HepG2 (cell line): ENCODE measurements at regions not wholly inside any gene's neighbourhood (a gene's known extent, or its start where the extent isn't known, plus 50 kb on each side); places are given as distances from the start of the nearest gene placed in this dataset.

Source experiments
- ATAC-seq: fragments of 200-7000 bp; cut with Tn5 transposase; 3 replicates; pipeline ENCODE4 v1.9.1; 2020; ENCODE audit warnings: mild to moderate bottlenecking, moderate library complexity
- BruUV-seq: library from RNA; stranded (reverse); fragments of 400-500 nt; replicated peaks from 2 replicates; lab custom pipeline; 2021; lab: Mats Ljungman, UMichigan
- CTCF ChIA-PET: fragments of 300-600 bp; formaldehyde crosslinking; extraction: SDS; loops from one replicate; lab custom pipeline; 2021; ENCODE audit warnings: low total read pairs, inconsistent platforms, low intra/inter-chr PET ratio; lab: Yijun Ruan, JAX
- POLR2A ChIA-PET: fragments of 350-600 bp; sonication (Branson Sonifier 250); formaldehyde crosslinking; loops from one replicate; lab custom pipeline; 2020; ENCODE audit warnings: antibody characterized with exemption, inconsistent platforms; lab: Yijun Ruan, JAX
- DNase-seq: peaks from one replicate; pipeline ENCODE4 v3.0.0-alpha.2; 2015; ENCODE audit warnings: low spot score
- FAIRE-seq: peaks from 3 replicates; lab custom pipeline; 2011; peaks lifted over from hg19 to GRCh38; lab: Jason Lieb, UNC
- H2AFZ ChIP-seq: one replicate; pipeline ENCODE4 v1.6.1; 2011; ENCODE audit warnings: low read length, inconsistent platforms
- H3K27ac ChIP-seq: fragments of 300-600 bp; 3 replicates; pipeline ENCODE4 v1.8.0; 2011; ENCODE audit warnings: mixed run types, mild to moderate bottlenecking, mixed read lengths, low read length, inconsistent platforms; ENCODE audit not compliant: insufficient read depth; ENCODE audit errors: extremely low read length
- H3K27me3 ChIP-seq, 2 experiments: fragments of 200-600 bp in 1 of 2; 2 replicates in 1 of 2; 3 replicates in 1 of 2; pipeline versions ENCODE4 v1.6.0 to v1.8.0; 2011; ENCODE audit warnings: low read length in 2 of 2, mild to moderate bottlenecking in 2 of 2, moderate library complexity in 2 of 2, inconsistent platforms in 1 of 2; ENCODE audit not compliant: insufficient read depth in 2 of 2, control insufficient read depth in 1 of 2
- H3K36me3 ChIP-seq, 2 experiments: fragments of 200-600 bp in 1 of 2; replicated peaks in 1 of 2; 2 replicates in 1 of 2; 3 replicates in 1 of 2; pipeline versions ENCODE4 v1.5.1 to v1.8.0; 2011; ENCODE audit warnings: low read length in 2 of 2, inconsistent platforms in 1 of 2; ENCODE audit not compliant: insufficient read depth in 2 of 2, control insufficient read depth in 1 of 2
- H3K4me1 ChIP-seq: 2 replicates; pipeline ENCODE4 v1.5.1; 2012; ENCODE audit warnings: low read length, inconsistent platforms; ENCODE audit not compliant: insufficient read depth
- H3K4me2 ChIP-seq: 2 replicates; pipeline ENCODE4 v1.6.0; 2011; ENCODE audit warnings: low read depth, low read length, inconsistent platforms
- H3K4me3 ChIP-seq, 3 experiments: fragments of 200-600 bp in 1 of 3; sonication (generic), shearing (Covaris generic) in 1 of 3; replicated peaks in 1 of 3; 2 replicates each; pipeline ENCODE4 v1.5.1; 2011 to 2016; ENCODE audit warnings: low read length in 3 of 3, inconsistent platforms in 2 of 3, low read depth in 2 of 3, mild to moderate bottlenecking in 2 of 3, control low read depth in 1 of 3, mixed read lengths in 1 of 3; ENCODE audit not compliant: insufficient read depth in 1 of 3
- H3K79me2 ChIP-seq: one replicate; pipeline ENCODE4 v1.6.1; 2011; ENCODE audit warnings: low read length, inconsistent platforms; ENCODE audit not compliant: insufficient read depth
- H3K9ac ChIP-seq: 2 replicates; pipeline ENCODE4 v1.6.0; 2011; ENCODE audit warnings: mild to moderate bottlenecking, low read depth, low read length, inconsistent platforms; ENCODE audit not compliant: insufficient read depth
- H3K9me3 ChIP-seq: 2 replicates; pipeline ENCODE4 v1.5.1; 2012; ENCODE audit warnings: mild to moderate bottlenecking, low read length
- H4K20me1 ChIP-seq: 2 replicates; pipeline ENCODE4 v1.6.0; 2011; ENCODE audit warnings: inconsistent platforms, mild to moderate bottlenecking, low read length, moderate library complexity; ENCODE audit not compliant: insufficient read depth
- BRD4 ChIP-seq: sonication (generic); formaldehyde crosslinking; IDR thresholded peaks from 2 replicates; pipeline ENCODE4 v1.4.0; 2020; ENCODE audit warnings: missing genetic modification reagents
- CEBPB ChIP-seq: IDR thresholded peaks from 2 replicates; pipeline ENCODE4 v1.6.1; 2011; ENCODE audit warnings: low read depth, low read length, improper control_type of control experiment, borderline replicate concordance
- DNMT1 ChIP-seq: sonication (generic); formaldehyde crosslinking; IDR thresholded peaks from 2 replicates; pipeline ENCODE4 v1.5.1; 2020; ENCODE audit warnings: mild to moderate bottlenecking, missing genetic modification reagents
- KAT2B ChIP-seq: fragments of 150-350 bp; IDR thresholded peaks from 2 replicates; pipeline ENCODE4 v1.6.1; 2014; ENCODE audit warnings: low read depth, low read length, borderline replicate concordance
- MTA3 ChIP-seq: sonication (generic); formaldehyde crosslinking; IDR thresholded peaks from 2 replicates; pipeline ENCODE4 v1.4.0; 2020; ENCODE audit warnings: missing genetic modification reagents
- SRSF1 ChIP-seq: fragments of 200-400 bp; formaldehyde crosslinking; optimal IDR thresholded peaks from 2 replicates; pipeline ENCODE3; 2017; ENCODE audit warnings: mild to moderate bottlenecking, low read depth, low read length, moderate library complexity
- ZBTB42 ChIP-seq: sonication (generic); formaldehyde crosslinking; IDR thresholded peaks from 2 replicates; pipeline ENCODE4 v1.5.0; 2020; ENCODE audit warnings: mild to moderate bottlenecking, missing genetic modification reagents
- ZHX2 ChIP-seq, 2 experiments: sonication (generic) in 1 of 2; formaldehyde crosslinking in 1 of 2; IDR thresholded peaks; 2 replicates each; pipeline versions ENCODE4 v1.6.1 to v1.9.0; 2014 to 2022; ENCODE audit warnings: antibody characterized with exemption in 1 of 2, borderline replicate concordance in 1 of 2, inconsistent platforms in 1 of 2, low read depth in 1 of 2, missing genetic modification reagents in 1 of 2
- ZNF513 ChIP-seq: sonication (generic); formaldehyde crosslinking; conservative IDR thresholded peaks from 2 replicates; pipeline ENCODE4 v1.5.0; 2020; ENCODE audit warnings: missing genetic modification reagents
- ZNF598 ChIP-seq: sonication (generic); formaldehyde crosslinking; IDR thresholded peaks from 2 replicates; pipeline ENCODE4 v1.5.1; 2020; ENCODE audit warnings: mild to moderate bottlenecking, missing genetic modification reagents, borderline replicate concordance
- WGBS: methylation state at CpG from one replicate; pipeline ENCODE4 v1.1.6; 2017; ENCODE audit warnings: low lambda C conversion rate; 5-methylcytosine and 5-hydroxymethylcytosine counted together
- in situ Hi-C: cut with HindIII; loops from 2 replicates; pipeline ENCODE4 v1.10.0; 2017; ENCODE audit warnings: low pct_unique_long_range_greater_than_20kb; ENCODE audit not compliant: extremely low pct_ligation_motif_present
- intact Hi-C: fragments of 100-400 bp; cut with micrococcal nuclease; formaldehyde crosslinking; loops from one replicate; pipeline ENCODE4 v1.10.0; 2022; ENCODE audit not compliant: unreplicated experiment

DNA sequence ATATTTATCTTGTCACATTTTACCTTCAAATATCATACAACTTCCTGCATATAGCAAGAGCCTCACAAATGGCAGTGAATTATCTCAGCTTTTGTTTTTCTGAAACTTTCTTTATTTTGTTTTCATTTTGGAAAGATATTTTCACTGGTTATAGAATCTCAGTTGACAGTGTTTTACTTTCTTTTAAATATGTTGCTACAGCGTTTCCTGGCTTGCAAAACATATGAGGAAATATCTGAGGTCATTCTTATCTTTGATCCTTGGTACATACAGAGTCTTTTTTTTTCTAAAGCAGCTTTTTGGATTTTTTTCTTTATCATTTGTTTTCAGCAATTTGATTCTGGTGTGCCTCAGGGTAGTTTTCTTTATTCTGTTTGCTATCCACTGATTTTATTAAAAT lies 77.6 kb upstream of the CEP78 start:
- no peak overlapping the region for H3K4me3 ChIP-seq
- H4K20me1 ChIP-seq: no peaks in the 10 kb centered on the region
- no peaks in the 10 kb centered on the region for H3K9me3 ChIP-seq
- intact Hi-C loops: no loop called here
- no peak overlapping the region for H2AFZ ChIP-seq
- no peaks in the 10 kb centered on the region for H3K79me2 ChIP-seq
- in situ Hi-C loops: no loop called here
- no peaks in the 10 kb centered on the region for H3K36me3 ChIP-seq
- no peak for DNase-seq
- no peaks in the 10 kb centered on the region for H3K27me3 ChIP-seq
- no peak overlapping the region for H3K27ac ChIP-seq
- TF ChIP-seq DNMT1 (no peak), CEBPB (0 out of 2 replicates have a peak, but pooled peaks have one; percentile 27)
- ChIA-PET POLR2A (no interaction called here), CTCF (no interaction called here)
- BruUV-seq: no TSS peak
- no peak overlapping the region for H3K9ac ChIP-seq
- no peak for FAIRE-seq
- WGBS: 0% methylated on average over 1 of the region's 1 CpG
- no peak overlapping the region for H3K4me2 ChIP-seq
- H3K4me1 ChIP-seq: no peaks in the 10 kb centered on the region
- no peak for ATAC-seq

DNA sequence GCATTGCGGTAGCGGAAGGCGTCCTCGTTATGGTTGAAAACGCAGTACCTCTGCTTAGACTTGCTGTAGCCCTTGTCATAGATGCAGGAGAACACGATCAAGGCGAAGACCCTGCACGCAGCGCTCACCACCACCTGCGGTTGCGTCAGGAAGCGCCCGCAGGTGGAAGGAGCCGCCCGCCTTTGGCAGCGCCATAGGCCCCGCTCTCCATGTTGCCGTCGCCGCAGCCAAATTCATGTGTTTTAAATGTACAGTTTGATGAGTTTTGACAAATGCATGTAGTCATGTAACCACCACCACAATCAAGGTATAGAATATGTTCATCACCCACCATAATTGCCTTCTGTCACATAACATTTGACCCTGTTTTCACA lies 84.9 kb upstream of the CEP78 start:
- no peak overlapping the region for H2AFZ ChIP-seq
- no TSS peak for BruUV-seq
- TF ChIP-seq ZBTB42 (CRISPR knock-in tag) (no peak), SRSF1 (no peak), MTA3 (no peak), ZHX2 (IDR thresholded peaks at IDR 0.05; ENCODE audit: low read depth) (no peak), ZHX2 (CRISPR knock-in tag; IDR thresholded peaks at IDR 0.05; ENCODE audit: borderline replicate concordance) (no peak), KAT2B (no peak), ZNF598 (CRISPR knock-in tag) (no peak), ZNF513 (CRISPR knock-in tag) (no peak), BRD4 (CRISPR knock-in tag) (no peak)

More for the DNA sequence above, 84.9 kb upstream of the CEP78 start:
- no peaks in the 10 kb centered on the region for H3K36me3 ChIP-seq
- ChIA-PET CTCF (no interaction called here), POLR2A (no interaction called here)
- ATAC-seq (no peak), FAIRE-seq (no peak), DNase-seq (no peak)
- no peaks in the 10 kb centered on the region for H3K79me2 ChIP-seq
- intact Hi-C loops (no loop called here), in situ Hi-C loops (no loop called here)
- no peaks in the 10 kb centered on the region for H4K20me1 ChIP-seq
- no peaks in the 10 kb centered on the region for H3K9me3 ChIP-seq
- H3K27ac ChIP-seq: no peak overlapping the region
- H3K4me2 ChIP-seq: no peak overlapping the region
- H3K4me1 ChIP-seq: no peaks in the 10 kb centered on the region
- H3K9ac ChIP-seq: no peak overlapping the region
- H3K4me3 ChIP-seq: no peak overlapping the region
- 83% methylated on average over 17 of the region's 20 CpGs for WGBS
- no peaks in the 10 kb centered on the region for H3K27me3 ChIP-seq
